ENCODE measurements at regions not wholly inside any gene's neighbourhood (a gene's known extent, or its start where the extent isn't known, plus 50 kb on each side); places are given as distances from the start of the nearest gene placed in this dataset.

- no peak for DNase-seq (ENCODE audit: low read depth, low spot score)
- TF ChIP-seq, protein P1, sequence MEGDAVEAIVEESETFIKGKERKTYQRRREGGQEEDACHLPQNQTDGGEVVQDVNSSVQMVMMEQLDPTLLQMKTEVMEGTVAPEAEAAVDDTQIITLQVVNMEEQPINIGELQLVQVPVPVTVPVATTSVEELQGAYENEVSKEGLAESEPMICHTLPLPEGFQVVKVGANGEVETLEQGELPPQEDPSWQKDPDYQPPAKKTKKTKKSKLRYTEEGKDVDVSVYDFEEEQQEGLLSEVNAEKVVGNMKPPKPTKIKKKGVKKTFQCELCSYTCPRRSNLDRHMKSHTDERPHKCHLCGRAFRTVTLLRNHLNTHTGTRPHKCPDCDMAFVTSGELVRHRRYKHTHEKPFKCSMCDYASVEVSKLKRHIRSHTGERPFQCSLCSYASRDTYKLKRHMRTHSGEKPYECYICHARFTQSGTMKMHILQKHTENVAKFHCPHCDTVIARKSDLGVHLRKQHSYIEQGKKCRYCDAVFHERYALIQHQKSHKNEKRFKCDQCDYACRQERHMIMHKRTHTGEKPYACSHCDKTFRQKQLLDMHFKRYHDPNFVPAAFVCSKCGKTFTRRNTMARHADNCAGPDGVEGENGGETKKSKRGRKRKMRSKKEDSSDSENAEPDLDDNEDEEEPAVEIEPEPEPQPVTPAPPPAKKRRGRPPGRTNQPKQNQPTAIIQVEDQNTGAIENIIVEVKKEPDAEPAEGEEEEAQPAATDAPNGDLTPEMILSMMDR (conservative IDR thresholded peaks at IDR 0.05), result no peak
- no peaks in the 10 kb centered on the region for H3K36me3 Mint-ChIP-seq (ENCODE audit: low read depth)
- H3K4me1 Mint-ChIP-seq, result peaks cover 30% of the 10 kb centered on the region
- H3K27me3 Mint-ChIP-seq (ENCODE audit: low read depth), result no peaks in the 10 kb centered on the region
- H3K27ac Mint-ChIP-seq (ENCODE audit: unreplicated experiment), result peak overlapping the region; percentile 71
- no peak overlapping the region for H3K4me3 Mint-ChIP-seq
- no peaks in the 10 kb centered on the region for H3K9me3 Mint-ChIP-seq
These were observed 132.8 kb upstream of the NCK2 start for GRCh38 chr2:105611811-105612424.

DNA sequence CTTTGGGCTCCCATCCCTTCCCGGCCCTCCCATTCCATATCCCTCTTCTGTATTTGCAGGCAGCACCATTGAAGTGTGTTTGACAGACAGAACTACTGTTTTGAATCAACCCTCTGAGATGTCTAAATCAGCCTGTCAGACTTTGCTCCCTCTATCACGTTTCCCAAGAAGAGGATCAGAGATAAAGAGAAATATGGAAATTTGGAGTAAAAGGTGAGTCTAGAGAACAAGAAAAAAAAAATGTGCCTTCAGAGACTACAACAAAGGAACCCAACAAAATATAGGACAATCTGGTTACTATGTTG is 133.4 kb upstream of the NCK2 start:
- Mint-ChIP-seq H3K36me3 (ENCODE audit: low read depth) (no peaks in the 10 kb centered on the region), H3K4me3 (peak overlapping the region; percentile 15), H3K27me3 (ENCODE audit: low read depth) (no peaks in the 10 kb centered on the region), H3K4me1 (peaks cover 30% of the 10 kb centered on the region), H3K9me3 (no peaks in the 10 kb centered on the region), H3K27ac (ENCODE audit: unreplicated experiment) (peak overlapping the region; percentile 48)
- TF ChIP-seq, protein P1 (conservative IDR thresholded peaks at IDR 0.05), result no peak
- no peak for DNase-seq (ENCODE audit: low read depth, low spot score)

DNA sequence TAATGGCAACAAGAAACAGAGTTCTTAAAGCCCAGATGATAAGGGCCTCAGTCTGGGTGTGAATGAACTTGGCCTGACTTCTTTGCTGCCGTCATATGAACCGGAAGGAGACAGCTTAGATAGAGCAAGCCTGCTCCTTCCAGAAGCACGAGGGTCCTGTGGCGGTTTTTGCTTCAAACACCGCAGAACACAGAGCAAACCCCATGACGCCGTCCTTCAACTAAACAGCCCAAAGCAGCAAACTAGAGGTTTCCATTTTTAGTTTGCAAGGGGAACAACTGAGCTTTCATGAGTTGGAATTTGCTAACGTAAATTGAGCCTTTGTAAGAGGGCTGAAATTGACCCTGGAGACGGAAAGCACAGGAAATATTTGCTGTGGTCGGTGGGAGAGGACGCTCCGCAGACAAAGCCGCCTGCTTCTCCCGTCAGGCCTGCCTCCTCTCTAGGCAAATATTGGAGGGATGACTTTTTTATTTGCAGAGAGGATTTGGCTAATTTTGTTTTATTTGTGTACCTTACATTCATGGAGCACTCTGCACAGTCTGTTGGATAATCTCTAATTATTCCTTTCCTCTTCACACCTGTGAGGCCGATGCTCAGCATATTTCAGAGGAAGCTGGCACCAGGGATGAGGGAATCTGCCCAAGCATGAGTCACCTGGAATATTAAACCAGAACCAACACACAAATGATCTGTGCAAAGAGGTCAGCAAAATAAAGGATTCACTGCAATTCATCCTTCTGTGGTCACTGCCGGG is 134.0 kb upstream of the NCK2 start:
- Mint-ChIP-seq H3K4me1 (peaks cover 29% of the 10 kb centered on the region), H3K27me3 (ENCODE audit: low read depth) (no peaks in the 10 kb centered on the region), H3K4me3 (peak overlapping the region; percentile 15), H3K27ac (ENCODE audit: unreplicated experiment) (peak overlapping the region; percentile 84), H3K36me3 (ENCODE audit: low read depth) (no peaks in the 10 kb centered on the region), H3K9me3 (no peaks in the 10 kb centered on the region)
- TF ChIP-seq, protein P1 (conservative IDR thresholded peaks at IDR 0.05), result no peak
- DNase-seq (ENCODE audit: low read depth, low spot score), result peak; percentile 7

DNA sequence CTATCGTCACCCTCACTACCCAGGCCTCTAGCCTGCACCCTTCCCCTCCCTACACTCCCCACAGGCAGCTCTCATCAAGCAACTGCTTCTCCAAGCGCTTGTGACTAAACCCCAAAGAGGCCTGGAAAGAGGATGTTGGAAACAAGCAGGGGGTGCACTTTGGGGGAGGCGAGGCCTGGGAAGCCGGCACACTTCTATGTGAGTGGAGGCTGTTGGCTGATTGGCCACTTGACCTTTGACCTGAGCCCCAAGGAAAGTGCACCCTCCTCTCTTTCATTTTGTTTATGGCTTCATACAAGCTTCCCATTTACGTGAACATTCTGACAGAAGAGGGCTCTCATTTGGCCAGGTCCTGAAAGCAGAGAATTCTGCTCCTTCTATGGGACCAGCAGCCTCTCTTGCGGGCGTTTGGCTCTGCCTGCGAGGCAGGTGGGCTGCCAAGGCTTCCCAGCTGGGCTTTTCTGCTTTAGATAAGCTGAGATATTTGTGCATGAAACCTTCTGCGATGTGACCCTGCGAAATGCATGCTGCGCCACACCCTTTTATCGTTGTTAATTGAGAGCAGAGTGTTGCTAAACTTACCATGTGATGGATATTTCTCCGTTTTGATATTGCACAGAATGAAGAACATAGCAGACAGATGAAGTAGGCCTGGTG is 134.8 kb upstream of the NCK2 start:
- Mint-ChIP-seq H3K9me3 (no peaks in the 10 kb centered on the region), H3K27ac (ENCODE audit: unreplicated experiment) (peak overlapping the region; percentile 84), H3K4me1 (peaks cover 28% of the 10 kb centered on the region), H3K27me3 (ENCODE audit: low read depth) (no peaks in the 10 kb centered on the region), H3K4me3 (no peak overlapping the region), H3K36me3 (ENCODE audit: low read depth) (no peaks in the 10 kb centered on the region)
- no peak for DNase-seq (ENCODE audit: low read depth, low spot score)
- TF ChIP-seq, protein P1 (conservative IDR thresholded peaks at IDR 0.05), result no peak

GRCh38 chr2:105607920-105608504 is 136.7 kb upstream of the NCK2 start:
- TF ChIP-seq, protein P1 (conservative IDR thresholded peaks at IDR 0.05), result no peak
- H3K27ac Mint-ChIP-seq (ENCODE audit: unreplicated experiment), result no peak overlapping the region

More at GRCh38 chr2:105607920-105608504, 136.7 kb upstream of the NCK2 start:
- Mint-ChIP-seq H3K4me1 (peaks cover 26% of the 10 kb centered on the region), H3K36me3 (ENCODE audit: low read depth) (no peaks in the 10 kb centered on the region), H3K27me3 (ENCODE audit: low read depth) (no peaks in the 10 kb centered on the region), H3K9me3 (no peaks in the 10 kb centered on the region), H3K4me3 (no peak overlapping the region)
- no peak for DNase-seq (ENCODE audit: low read depth, low spot score)
